GM23338 (cell line): ENCODE measurements at regions not wholly inside any gene's neighbourhood (a gene's known extent, or its start where the extent isn't known, plus 50 kb on each side); places are given as distances from the start of the nearest gene placed in this dataset.

Source experiments
- ATAC-seq: fragments of 200-7000 bp; cut with Tn5 transposase; 3 replicates; pipeline ENCODE4 v1.9.1; 2020
- DNase-seq: peaks from one replicate; pipeline ENCODE4 v3.0.0-alpha.2; 2015; ENCODE audit warnings: low spot score
- H2AFZ ChIP-seq: fragments of 200-600 bp; sonication (generic); 2 replicates; pipeline ENCODE4 v1.8.0; 2016; ENCODE audit warnings: antibody characterized with exemption, mild to moderate bottlenecking, moderate library complexity
- H3F3A ChIP-seq: fragments of 200-600 bp; sonication (generic); replicated peaks from 2 replicates; pipeline ENCODE4 v1.8.0; 2017; ENCODE audit warnings: antibody characterized with exemption, mixed run types, low read depth
- H3K27ac ChIP-seq: fragments of 200-600 bp; sonication (generic); 2 replicates; pipeline ENCODE4 v1.6.1; 2016; ENCODE audit warnings: low read depth
- H3K27me3 ChIP-seq: fragments of 200-600 bp; sonication (generic); 2 replicates; pipeline ENCODE4 v1.8.0; 2016; ENCODE audit warnings: mild to moderate bottlenecking, mixed run types, moderate library complexity; ENCODE audit not compliant: insufficient read depth
- H3K36me3 ChIP-seq: fragments of 200-600 bp; sonication (generic); 2 replicates; pipeline ENCODE4 v1.8.0; 2016; ENCODE audit warnings: mild to moderate bottlenecking; ENCODE audit not compliant: insufficient read depth
- H3K4me1 ChIP-seq: fragments of 200-600 bp; sonication (generic); 2 replicates; pipeline ENCODE4 v1.8.0; 2016; ENCODE audit warnings: mild to moderate bottlenecking, moderate library complexity; ENCODE audit not compliant: insufficient read depth
- H3K4me2 ChIP-seq: fragments of 200-600 bp; sonication (generic); 2 replicates; pipeline ENCODE4 v1.7.1; 2017; ENCODE audit warnings: mixed run types
- H3K4me3 ChIP-seq: fragments of 200-600 bp; sonication (generic); 2 replicates; pipeline ENCODE4 v1.6.1; 2016; ENCODE audit warnings: mixed run types
- H3K79me2 ChIP-seq: fragments of 200-600 bp; sonication (generic); replicated peaks from 2 replicates; pipeline ENCODE4 v1.8.0; 2017; ENCODE audit warnings: mild to moderate bottlenecking; ENCODE audit not compliant: insufficient read depth
- H3K9me2 ChIP-seq: fragments of 200-600 bp; sonication (generic); 2 replicates; pipeline ENCODE4 v1.8.0; 2017; ENCODE audit not compliant: insufficient read depth
- H4K20me1 ChIP-seq: fragments of 200-600 bp; sonication (generic); replicated peaks from 2 replicates; pipeline ENCODE4 v1.8.0; 2017; ENCODE audit warnings: mild to moderate bottlenecking; ENCODE audit not compliant: insufficient read depth
- H3K27ac Mint-ChIP-seq: 2 replicates; pipeline ENCODE4 v1.8.0; 2020; ENCODE audit warnings: inconsistent platforms, mild to moderate bottlenecking, moderate library complexity, mixed read lengths
- H3K27me3 Mint-ChIP-seq: 3 replicates; pipeline ENCODE4 v1.8.0; 2022; ENCODE audit warnings: low read depth, mild to moderate bottlenecking, moderate library complexity, mixed read lengths, inconsistent platforms; ENCODE audit not compliant: insufficient read depth, poor library complexity
- H3K36me3 Mint-ChIP-seq: 3 replicates; pipeline ENCODE4 v1.8.0; 2021; ENCODE audit warnings: low read depth, mild to moderate bottlenecking, inconsistent platforms, moderate library complexity, mixed read lengths
- H3K4me1 Mint-ChIP-seq: 3 replicates; pipeline ENCODE4 v1.8.0; 2020; ENCODE audit warnings: mild to moderate bottlenecking, inconsistent platforms, mixed read lengths
- H3K4me3 Mint-ChIP-seq: 3 replicates; pipeline ENCODE4 v1.8.0; 2021; ENCODE audit warnings: moderate library complexity, mild to moderate bottlenecking, inconsistent platforms, mixed read lengths
- H3K9me3 Mint-ChIP-seq: 3 replicates; pipeline ENCODE4 v1.8.0; 2020; ENCODE audit warnings: moderate library complexity, mild to moderate bottlenecking, inconsistent platforms, mixed read lengths
- CREB1 ChIP-seq: fragments of 250-450 bp; sonication (Bioruptor Pico); IDR thresholded peaks from 2 replicates; pipeline ENCODE4 v1.5.0; 2020; ENCODE audit warnings: low read depth, mild to moderate bottlenecking, moderate library complexity
- EZH2 ChIP-seq: fragments of 200-600 bp; sonication (generic); IDR thresholded peaks from one replicate; pipeline ENCODE4 v1.8.0; 2017; ENCODE audit warnings: antibody characterized with exemption, mild to moderate bottlenecking, low read depth; ENCODE audit not compliant: unreplicated experiment
- EZH2phosphoT487 ChIP-seq: fragments of 200-600 bp; sonication (generic); IDR thresholded peaks from one replicate; pipeline ENCODE4 v1.8.1; 2018; ENCODE audit warnings: antibody characterized with exemption; ENCODE audit not compliant: unreplicated experiment
- JUNB ChIP-seq: IDR thresholded peaks from one replicate; pipeline ENCODE4 v1.6.1; 2016; ENCODE audit warnings: antibody characterized with exemption; ENCODE audit not compliant: unreplicated experiment
- NANOG ChIP-seq: IDR thresholded peaks from 2 replicates; pipeline ENCODE4 v1.6.1; 2016; ENCODE audit warnings: antibody characterized with exemption, borderline replicate concordance
- POLR2AphosphoS5 ChIP-seq: IDR thresholded peaks from 2 replicates; pipeline ENCODE4 v1.6.1; 2016; ENCODE audit warnings: antibody characterized with exemption, low read depth
- STAT1 ChIP-seq: IDR thresholded peaks from one replicate; pipeline ENCODE4 v1.6.1; 2016; ENCODE audit warnings: antibody characterized with exemption; ENCODE audit not compliant: unreplicated experiment
- ZNF114 ChIP-seq: fragments of 250-450 bp; sonication (Bioruptor Pico); IDR thresholded peaks from 2 replicates; pipeline ENCODE4 v1.5.0; 2020; ENCODE audit warnings: mild to moderate bottlenecking, moderate library complexity
- ZNF331 ChIP-seq: fragments of 250-450 bp; sonication (Bioruptor Pico); IDR thresholded peaks from 2 replicates; pipeline ENCODE4 v1.5.0; 2020; ENCODE audit warnings: low read depth, mild to moderate bottlenecking, moderate library complexity
- TF ChIP-seq, protein P1 (sequence below), 2 experiments: fragments of 200-600 bp in 1 of 2; sonication (generic) in 1 of 2; conservative IDR thresholded peaks; 2 replicates each; pipeline versions ENCODE4 v1.5.1 to v1.6.1; 2016 to 2017; ENCODE audit warnings: antibody characterized with exemption in 2 of 2, low read depth in 2 of 2, mild to moderate bottlenecking in 2 of 2, moderate library complexity in 1 of 2
- TF ChIP-seq, protein P2 (sequence below): IDR thresholded peaks from 2 replicates; pipeline ENCODE4 v1.6.1; 2016; ENCODE audit warnings: antibody characterized with exemption
- TF ChIP-seq, protein P3 (sequence below): IDR thresholded peaks from one replicate; pipeline ENCODE4 v1.6.1; 2018; ENCODE audit warnings: antibody characterized with exemption; ENCODE audit not compliant: unreplicated experiment
- TF ChIP-seq, protein P4 (sequence below): fragments of 250-450 bp; sonication (Bioruptor Pico); IDR thresholded peaks from 2 replicates; pipeline ENCODE4 v1.5.0; 2020; ENCODE audit warnings: mild to moderate bottlenecking, moderate library complexity

DNA sequence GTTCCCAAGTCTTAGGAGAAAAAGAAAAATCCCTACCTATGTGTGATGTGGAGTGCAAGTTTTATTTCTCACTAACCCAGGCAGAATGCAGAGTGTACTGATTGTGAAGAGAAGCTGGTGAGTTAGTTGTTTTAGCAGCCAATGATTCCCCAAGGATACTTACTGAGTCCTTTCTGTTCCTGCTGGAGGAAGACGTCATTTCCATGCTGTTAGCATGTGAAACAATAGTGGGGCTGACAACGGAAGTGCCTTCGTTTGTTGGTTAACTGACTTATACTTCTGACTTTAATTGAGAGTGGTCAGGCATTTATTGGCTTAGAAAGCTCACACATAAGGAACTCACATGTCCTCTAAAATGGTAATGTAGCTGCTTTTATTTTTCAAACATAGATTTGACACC, 180.6 kb downstream of the MC4R start:
- H3K4me1 Mint-ChIP-seq: peaks cover 22% of the 10 kb centered on the region

More for the DNA sequence above, 180.6 kb downstream of the MC4R start:
- Mint-ChIP-seq H3K4me3 (no peak overlapping the region), H3K9me3 (peaks cover 8% of the 10 kb centered on the region; the same call in 1 of the 3 replicates), H3K27me3 (no peaks in the 10 kb centered on the region), H3K27ac (no peak overlapping the region; the same call in 1 of the 2 replicates), H3K36me3 (0 out of 3 replicates have a peak, but pooled peaks cover 3% of the 10 kb centered on the region)
- Histone ChIP-seq H3K4me2 (peak overlapping the region; percentile 31; the same call in 1 of the 2 replicates), H4K20me1 (no peaks in the 10 kb centered on the region), H3K27me3 (no peaks in the 10 kb centered on the region), H3K27ac (no peak overlapping the region), H3K79me2 (no peaks in the 10 kb centered on the region), H2AFZ (0 out of 2 replicates have a peak overlapping the region, but pooled peaks have one; percentile 19), H3K4me1 (peaks cover 13% of the 10 kb centered on the region), H3K4me3 (no peak overlapping the region), H3K9me2 (no peaks in the 10 kb centered on the region), H3K36me3 (no peaks in the 10 kb centered on the region), H3F3A (no peaks in the 10 kb centered on the region)
- TF ChIP-seq, protein P1, sequence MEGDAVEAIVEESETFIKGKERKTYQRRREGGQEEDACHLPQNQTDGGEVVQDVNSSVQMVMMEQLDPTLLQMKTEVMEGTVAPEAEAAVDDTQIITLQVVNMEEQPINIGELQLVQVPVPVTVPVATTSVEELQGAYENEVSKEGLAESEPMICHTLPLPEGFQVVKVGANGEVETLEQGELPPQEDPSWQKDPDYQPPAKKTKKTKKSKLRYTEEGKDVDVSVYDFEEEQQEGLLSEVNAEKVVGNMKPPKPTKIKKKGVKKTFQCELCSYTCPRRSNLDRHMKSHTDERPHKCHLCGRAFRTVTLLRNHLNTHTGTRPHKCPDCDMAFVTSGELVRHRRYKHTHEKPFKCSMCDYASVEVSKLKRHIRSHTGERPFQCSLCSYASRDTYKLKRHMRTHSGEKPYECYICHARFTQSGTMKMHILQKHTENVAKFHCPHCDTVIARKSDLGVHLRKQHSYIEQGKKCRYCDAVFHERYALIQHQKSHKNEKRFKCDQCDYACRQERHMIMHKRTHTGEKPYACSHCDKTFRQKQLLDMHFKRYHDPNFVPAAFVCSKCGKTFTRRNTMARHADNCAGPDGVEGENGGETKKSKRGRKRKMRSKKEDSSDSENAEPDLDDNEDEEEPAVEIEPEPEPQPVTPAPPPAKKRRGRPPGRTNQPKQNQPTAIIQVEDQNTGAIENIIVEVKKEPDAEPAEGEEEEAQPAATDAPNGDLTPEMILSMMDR (conservative IDR thresholded peaks at IDR 0.05; ENCODE audit: low read depth in 2 of 2): no peak
- TF ChIP-seq CREB1 (no peak), ZNF331 (no peak), STAT1 (no peak), NANOG (no peak), ZNF114 (CRISPR knock-in tag) (no peak), EZH2 (no peak), EZH2phosphoT487 (no peak), POLR2AphosphoS5 (no peak), JUNB (no peak)
- TF ChIP-seq, protein P2, sequence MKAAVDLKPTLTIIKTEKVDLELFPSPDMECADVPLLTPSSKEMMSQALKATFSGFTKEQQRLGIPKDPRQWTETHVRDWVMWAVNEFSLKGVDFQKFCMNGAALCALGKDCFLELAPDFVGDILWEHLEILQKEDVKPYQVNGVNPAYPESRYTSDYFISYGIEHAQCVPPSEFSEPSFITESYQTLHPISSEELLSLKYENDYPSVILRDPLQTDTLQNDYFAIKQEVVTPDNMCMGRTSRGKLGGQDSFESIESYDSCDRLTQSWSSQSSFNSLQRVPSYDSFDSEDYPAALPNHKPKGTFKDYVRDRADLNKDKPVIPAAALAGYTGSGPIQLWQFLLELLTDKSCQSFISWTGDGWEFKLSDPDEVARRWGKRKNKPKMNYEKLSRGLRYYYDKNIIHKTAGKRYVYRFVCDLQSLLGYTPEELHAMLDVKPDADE: no peak
- TF ChIP-seq, protein P3, sequence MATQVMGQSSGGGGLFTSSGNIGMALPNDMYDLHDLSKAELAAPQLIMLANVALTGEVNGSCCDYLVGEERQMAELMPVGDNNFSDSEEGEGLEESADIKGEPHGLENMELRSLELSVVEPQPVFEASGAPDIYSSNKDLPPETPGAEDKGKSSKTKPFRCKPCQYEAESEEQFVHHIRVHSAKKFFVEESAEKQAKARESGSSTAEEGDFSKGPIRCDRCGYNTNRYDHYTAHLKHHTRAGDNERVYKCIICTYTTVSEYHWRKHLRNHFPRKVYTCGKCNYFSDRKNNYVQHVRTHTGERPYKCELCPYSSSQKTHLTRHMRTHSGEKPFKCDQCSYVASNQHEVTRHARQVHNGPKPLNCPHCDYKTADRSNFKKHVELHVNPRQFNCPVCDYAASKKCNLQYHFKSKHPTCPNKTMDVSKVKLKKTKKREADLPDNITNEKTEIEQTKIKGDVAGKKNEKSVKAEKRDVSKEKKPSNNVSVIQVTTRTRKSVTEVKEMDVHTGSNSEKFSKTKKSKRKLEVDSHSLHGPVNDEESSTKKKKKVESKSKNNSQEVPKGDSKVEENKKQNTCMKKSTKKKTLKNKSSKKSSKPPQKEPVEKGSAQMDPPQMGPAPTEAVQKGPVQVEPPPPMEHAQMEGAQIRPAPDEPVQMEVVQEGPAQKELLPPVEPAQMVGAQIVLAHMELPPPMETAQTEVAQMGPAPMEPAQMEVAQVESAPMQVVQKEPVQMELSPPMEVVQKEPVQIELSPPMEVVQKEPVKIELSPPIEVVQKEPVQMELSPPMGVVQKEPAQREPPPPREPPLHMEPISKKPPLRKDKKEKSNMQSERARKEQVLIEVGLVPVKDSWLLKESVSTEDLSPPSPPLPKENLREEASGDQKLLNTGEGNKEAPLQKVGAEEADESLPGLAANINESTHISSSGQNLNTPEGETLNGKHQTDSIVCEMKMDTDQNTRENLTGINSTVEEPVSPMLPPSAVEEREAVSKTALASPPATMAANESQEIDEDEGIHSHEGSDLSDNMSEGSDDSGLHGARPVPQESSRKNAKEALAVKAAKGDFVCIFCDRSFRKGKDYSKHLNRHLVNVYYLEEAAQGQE: no peak
- TF ChIP-seq, protein P4, sequence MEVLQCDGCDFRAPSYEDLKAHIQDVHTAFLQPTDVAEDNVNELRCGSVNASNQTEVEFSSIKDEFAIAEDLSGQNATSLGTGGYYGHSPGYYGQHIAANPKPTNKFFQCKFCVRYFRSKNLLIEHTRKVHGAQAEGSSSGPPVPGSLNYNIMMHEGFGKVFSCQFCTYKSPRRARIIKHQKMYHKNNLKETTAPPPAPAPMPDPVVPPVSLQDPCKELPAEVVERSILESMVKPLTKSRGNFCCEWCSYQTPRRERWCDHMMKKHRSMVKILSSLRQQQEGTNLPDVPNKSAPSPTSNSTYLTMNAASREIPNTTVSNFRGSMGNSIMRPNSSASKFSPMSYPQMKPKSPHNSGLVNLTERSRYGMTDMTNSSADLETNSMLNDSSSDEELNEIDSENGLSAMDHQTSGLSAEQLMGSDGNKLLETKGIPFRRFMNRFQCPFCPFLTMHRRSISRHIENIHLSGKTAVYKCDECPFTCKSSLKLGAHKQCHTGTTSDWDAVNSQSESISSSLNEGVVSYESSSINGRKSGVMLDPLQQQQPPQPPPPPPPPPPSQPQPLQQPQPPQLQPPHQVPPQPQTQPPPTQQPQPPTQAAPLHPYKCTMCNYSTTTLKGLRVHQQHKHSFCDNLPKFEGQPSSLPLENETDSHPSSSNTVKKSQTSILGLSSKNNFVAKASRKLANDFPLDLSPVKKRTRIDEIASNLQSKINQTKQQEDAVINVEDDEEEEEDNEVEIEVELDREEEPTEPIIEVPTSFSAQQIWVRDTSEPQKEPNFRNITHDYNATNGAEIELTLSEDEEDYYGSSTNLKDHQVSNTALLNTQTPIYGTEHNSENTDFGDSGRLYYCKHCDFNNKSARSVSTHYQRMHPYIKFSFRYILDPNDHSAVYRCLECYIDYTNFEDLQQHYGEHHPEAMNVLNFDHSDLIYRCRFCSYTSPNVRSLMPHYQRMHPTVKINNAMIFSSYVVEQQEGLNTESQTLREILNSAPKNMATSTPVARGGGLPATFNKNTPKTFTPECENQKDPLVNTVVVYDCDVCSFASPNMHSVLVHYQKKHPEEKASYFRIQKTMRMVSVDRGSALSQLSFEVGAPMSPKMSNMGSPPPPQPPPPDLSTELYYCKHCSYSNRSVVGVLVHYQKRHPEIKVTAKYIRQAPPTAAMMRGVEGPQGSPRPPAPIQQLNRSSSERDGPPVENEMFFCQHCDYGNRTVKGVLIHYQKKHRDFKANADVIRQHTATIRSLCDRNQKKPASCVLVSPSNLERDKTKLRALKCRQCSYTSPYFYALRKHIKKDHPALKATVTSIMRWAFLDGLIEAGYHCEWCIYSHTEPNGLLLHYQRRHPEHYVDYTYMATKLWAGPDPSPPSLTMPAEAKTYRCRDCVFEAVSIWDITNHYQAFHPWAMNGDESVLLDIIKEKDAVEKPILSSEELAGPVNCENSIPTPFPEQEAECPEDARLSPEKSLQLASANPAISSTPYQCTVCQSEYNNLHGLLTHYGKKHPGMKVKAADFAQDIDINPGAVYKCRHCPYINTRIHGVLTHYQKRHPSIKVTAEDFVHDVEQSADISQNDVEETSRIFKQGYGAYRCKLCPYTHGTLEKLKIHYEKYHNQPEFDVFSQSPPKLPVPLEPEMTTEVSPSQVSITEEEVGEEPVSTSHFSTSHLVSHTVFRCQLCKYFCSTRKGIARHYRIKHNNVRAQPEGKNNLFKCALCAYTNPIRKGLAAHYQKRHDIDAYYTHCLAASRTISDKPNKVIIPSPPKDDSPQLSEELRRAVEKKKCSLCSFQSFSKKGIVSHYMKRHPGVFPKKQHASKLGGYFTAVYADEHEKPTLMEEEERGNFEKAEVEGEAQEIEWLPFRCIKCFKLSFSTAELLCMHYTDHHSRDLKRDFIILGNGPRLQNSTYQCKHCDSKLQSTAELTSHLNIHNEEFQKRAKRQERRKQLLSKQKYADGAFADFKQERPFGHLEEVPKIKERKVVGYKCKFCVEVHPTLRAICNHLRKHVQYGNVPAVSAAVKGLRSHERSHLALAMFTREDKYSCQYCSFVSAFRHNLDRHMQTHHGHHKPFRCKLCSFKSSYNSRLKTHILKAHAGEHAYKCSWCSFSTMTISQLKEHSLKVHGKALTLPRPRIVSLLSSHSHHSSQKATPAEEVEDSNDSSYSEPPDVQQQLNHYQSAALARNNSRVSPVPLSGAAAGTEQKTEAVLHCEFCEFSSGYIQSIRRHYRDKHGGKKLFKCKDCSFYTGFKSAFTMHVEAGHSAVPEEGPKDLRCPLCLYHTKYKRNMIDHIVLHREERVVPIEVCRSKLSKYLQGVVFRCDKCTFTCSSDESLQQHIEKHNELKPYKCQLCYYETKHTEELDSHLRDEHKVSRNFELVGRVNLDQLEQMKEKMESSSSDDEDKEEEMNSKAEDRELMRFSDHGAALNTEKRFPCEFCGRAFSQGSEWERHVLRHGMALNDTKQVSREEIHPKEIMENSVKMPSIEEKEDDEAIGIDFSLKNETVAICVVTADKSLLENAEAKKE (CRISPR knock-in tag): no peak
- ATAC-seq (no peak; the same call in 2 of the 3 replicates), DNase-seq (peak; percentile 40)
